ENCODE measurements at regions not wholly inside any gene's neighbourhood (a gene's known extent, or its start where the extent isn't known, plus 50 kb on each side); places are given as distances from the start of the nearest gene placed in this dataset.
"Not testable (repeated sequence)": the region's sequence is repeated elsewhere in the genome, so short reads cannot be mapped to it uniquely, and the experiment has no call there.

- no peak for DNase-seq (ENCODE audit: low read depth)
Measured at GRCh38 chr14:87309557-87309956, 683.4 kb downstream of the GALC start.

- no peak for DNase-seq (ENCODE audit: low read depth)
Measured at GRCh38 chr14:87306409-87307168, 686.4 kb downstream of the GALC start.

- DNase-seq (ENCODE audit: low read depth) = no peak
Measured at GRCh38 chr14:87305345-87305744, 687.6 kb downstream of the GALC start.

- DNase-seq (ENCODE audit: low read depth) = no peak
Measured at GRCh38 chr14:87304404-87304803, 688.6 kb downstream of the GALC start.

- DNase-seq (ENCODE audit: low read depth) = no peak
Measured at GRCh38 chr14:87286826-87287225, 706.2 kb downstream of the GALC start.

GRCh38 chr14:87286191-87286590, 706.8 kb downstream of the GALC start:
- no peak for DNase-seq (ENCODE audit: low read depth)

- DNase-seq (ENCODE audit: low read depth) = no peak
Measured at GRCh38 chr14:87285506-87285905, 707.5 kb downstream of the GALC start.

- DNase-seq (ENCODE audit: low read depth) = no peak
Measured at GRCh38 chr14:87283547-87283946, 709.4 kb downstream of the GALC start.

GRCh38 chr14:87282266-87282665, 710.7 kb downstream of the GALC start:
- no peak for DNase-seq (ENCODE audit: low read depth)

GRCh38 chr14:87278415-87278814, 714.6 kb downstream of the GALC start:
- DNase-seq (ENCODE audit: low read depth) = no peak

- no peak for DNase-seq (ENCODE audit: low read depth)
Measured at GRCh38 chr14:87271331-87271730, 721.7 kb downstream of the GALC start.

GRCh38 chr14:87268997-87269396, 724.0 kb downstream of the GALC start:
- DNase-seq (ENCODE audit: low read depth) = no peak

- DNase-seq (ENCODE audit: low read depth) = no peak
Measured at GRCh38 chr14:87264796-87265195, 728.2 kb downstream of the GALC start.

- no peak for DNase-seq (ENCODE audit: low read depth)
Measured at GRCh38 chr14:87264272-87264785, 728.7 kb downstream of the GALC start.

- DNase-seq (ENCODE audit: low read depth) = no peak
Measured at GRCh38 chr14:87261621-87262020, 731.4 kb downstream of the GALC start.

GRCh38 chr14:87260460-87260859, 732.5 kb downstream of the GALC start:
- no peak for DNase-seq (ENCODE audit: low read depth)

- DNase-seq (ENCODE audit: low read depth) = no peak
Measured at GRCh38 chr14:87257421-87257820, 735.6 kb downstream of the GALC start.

GRCh38 chr14:87255058-87255457, 737.9 kb downstream of the GALC start:
- no peak for DNase-seq (ENCODE audit: low read depth)

- DNase-seq (ENCODE audit: low read depth) = no peak
Measured at GRCh38 chr14:87254331-87254874, 738.6 kb downstream of the GALC start.

- not testable (repeated sequence) for DNase-seq (ENCODE audit: low read depth)
Measured at GRCh38 chr14:87253791-87254190, 739.2 kb downstream of the GALC start.

GRCh38 chr14:87252103-87252502, 740.9 kb downstream of the GALC start:
- DNase-seq (ENCODE audit: low read depth) = no peak

GRCh38 chr14:87251011-87251410, 742.0 kb downstream of the GALC start:
- DNase-seq (ENCODE audit: low read depth) = no peak

GRCh38 chr14:87241018-87241768, 751.8 kb downstream of the GALC start:
- no peak for DNase-seq (ENCODE audit: low read depth)
